Progenitor cell of endocrine pancreas (in vitro differentiated cells): ENCODE measurements at regions not wholly inside any gene's neighbourhood (a gene's known extent, or its start where the extent isn't known, plus 50 kb on each side); places are given as distances from the start of the nearest gene placed in this dataset.

Experiments used
- DNase-seq: peaks from one replicate; pipeline ENCODE4 v3.0.0; 2021; ENCODE audit warnings: low spot score; ENCODE audit not compliant: unreplicated experiment
- H3K27ac Mint-ChIP-seq: 2 replicates; pipeline ENCODE4 v1.8.0; 2021; ENCODE audit warnings: mild to moderate bottlenecking, moderate library complexity, mixed read lengths
- H3K27me3 Mint-ChIP-seq: 2 replicates; pipeline ENCODE4 v1.8.0; 2021; ENCODE audit warnings: mixed read lengths
- H3K36me3 Mint-ChIP-seq: 2 replicates; pipeline ENCODE4 v1.8.0; 2022; ENCODE audit warnings: mixed read lengths; ENCODE audit not compliant: insufficient read depth
- H3K4me1 Mint-ChIP-seq: 2 replicates; pipeline ENCODE4 v1.8.0; 2021; ENCODE audit warnings: low read depth, mixed read lengths
- H3K4me3 Mint-ChIP-seq: 2 replicates; pipeline ENCODE4 v1.8.0; 2021; ENCODE audit warnings: low read depth, mild to moderate bottlenecking, moderate library complexity, mixed read lengths
- H3K9me3 Mint-ChIP-seq: 2 replicates; pipeline ENCODE4 v1.8.0; 2021; ENCODE audit warnings: low read depth, mixed read lengths
- TF ChIP-seq, protein P1 (sequence below): fragments of 200-600 bp; sonication (generic); IDR thresholded peaks from one replicate; pipeline ENCODE4 v1.5.0; 2021; ENCODE audit warnings: antibody characterized with exemption, mild to moderate bottlenecking; ENCODE audit not compliant: unreplicated experiment

DNA sequence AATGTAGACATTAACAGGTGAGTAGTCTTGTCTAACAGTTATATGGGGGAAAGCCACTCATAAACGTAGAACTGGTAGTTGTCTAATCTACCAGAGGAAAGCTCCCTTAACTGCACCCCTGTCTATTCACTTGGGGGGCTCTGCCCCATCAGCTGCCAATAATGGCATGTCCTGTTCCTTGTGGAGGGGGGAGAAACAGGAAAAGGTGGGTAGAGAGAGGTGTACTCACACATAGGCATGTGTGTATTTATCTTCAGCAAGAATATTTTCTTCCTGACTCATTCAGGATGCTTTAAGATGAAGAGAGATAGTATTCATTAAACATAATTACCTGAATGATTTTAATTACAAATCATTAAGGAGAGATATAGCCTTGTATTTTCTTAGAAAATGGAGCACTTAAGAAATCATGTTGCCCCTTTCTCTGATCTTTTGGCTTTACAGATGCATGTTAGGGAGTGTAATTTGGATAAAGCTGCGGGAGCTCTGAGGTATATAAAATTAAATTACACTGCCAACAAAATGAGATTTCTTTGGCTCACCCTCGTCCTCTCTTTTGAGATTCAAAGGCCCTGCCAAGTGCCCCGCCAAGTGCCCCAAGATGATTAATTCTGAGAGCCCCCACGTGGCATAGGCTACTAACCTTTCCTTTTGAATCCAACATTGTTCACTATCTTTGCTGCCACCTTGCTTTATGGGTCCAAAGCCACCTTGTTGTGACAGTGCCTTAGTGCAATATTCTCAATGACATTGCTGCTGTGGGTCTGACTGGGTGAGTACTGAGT is 286.3 kb upstream of the LYPLAL1 start:
- TF ChIP-seq, protein P1, sequence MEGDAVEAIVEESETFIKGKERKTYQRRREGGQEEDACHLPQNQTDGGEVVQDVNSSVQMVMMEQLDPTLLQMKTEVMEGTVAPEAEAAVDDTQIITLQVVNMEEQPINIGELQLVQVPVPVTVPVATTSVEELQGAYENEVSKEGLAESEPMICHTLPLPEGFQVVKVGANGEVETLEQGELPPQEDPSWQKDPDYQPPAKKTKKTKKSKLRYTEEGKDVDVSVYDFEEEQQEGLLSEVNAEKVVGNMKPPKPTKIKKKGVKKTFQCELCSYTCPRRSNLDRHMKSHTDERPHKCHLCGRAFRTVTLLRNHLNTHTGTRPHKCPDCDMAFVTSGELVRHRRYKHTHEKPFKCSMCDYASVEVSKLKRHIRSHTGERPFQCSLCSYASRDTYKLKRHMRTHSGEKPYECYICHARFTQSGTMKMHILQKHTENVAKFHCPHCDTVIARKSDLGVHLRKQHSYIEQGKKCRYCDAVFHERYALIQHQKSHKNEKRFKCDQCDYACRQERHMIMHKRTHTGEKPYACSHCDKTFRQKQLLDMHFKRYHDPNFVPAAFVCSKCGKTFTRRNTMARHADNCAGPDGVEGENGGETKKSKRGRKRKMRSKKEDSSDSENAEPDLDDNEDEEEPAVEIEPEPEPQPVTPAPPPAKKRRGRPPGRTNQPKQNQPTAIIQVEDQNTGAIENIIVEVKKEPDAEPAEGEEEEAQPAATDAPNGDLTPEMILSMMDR = no peak
- no peaks in the 10 kb centered on the region for H3K27me3 Mint-ChIP-seq
- H3K27ac Mint-ChIP-seq = no peak overlapping the region
- no peak for DNase-seq
- no peaks in the 10 kb centered on the region for H3K4me1 Mint-ChIP-seq
- H3K4me3 Mint-ChIP-seq = no peak overlapping the region
- no peaks in the 10 kb centered on the region for H3K36me3 Mint-ChIP-seq
- H3K9me3 Mint-ChIP-seq = peaks cover 9% of the 10 kb centered on the region

DNA sequence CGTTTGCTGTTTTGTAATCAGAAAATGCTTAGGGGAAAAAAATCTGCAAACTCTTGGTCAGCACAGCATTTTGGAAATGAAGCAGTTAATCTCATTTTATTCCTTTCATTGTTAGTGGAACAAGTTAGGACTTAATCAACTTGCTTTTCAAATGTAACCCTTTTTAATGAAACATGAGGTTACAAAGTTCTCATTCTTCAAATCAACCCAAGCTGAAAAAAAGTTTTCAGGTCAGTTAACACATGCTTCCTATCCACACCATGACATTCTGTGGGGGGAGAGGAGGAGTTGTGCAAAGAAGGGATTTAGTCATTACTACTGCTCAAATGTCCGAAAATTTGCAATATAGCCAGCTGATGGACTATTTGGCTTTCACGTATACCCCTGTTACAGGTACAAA is 283.2 kb upstream of the LYPLAL1 start:
- H3K36me3 Mint-ChIP-seq = no peaks in the 10 kb centered on the region
- no peak overlapping the region for H3K4me3 Mint-ChIP-seq
- TF ChIP-seq, protein P1 = no peak
- H3K9me3 Mint-ChIP-seq = peaks cover 5% of the 10 kb centered on the region
- no peaks in the 10 kb centered on the region for H3K4me1 Mint-ChIP-seq
- no peak overlapping the region for H3K27ac Mint-ChIP-seq
- no peak for DNase-seq
- no peaks in the 10 kb centered on the region for H3K27me3 Mint-ChIP-seq

DNA sequence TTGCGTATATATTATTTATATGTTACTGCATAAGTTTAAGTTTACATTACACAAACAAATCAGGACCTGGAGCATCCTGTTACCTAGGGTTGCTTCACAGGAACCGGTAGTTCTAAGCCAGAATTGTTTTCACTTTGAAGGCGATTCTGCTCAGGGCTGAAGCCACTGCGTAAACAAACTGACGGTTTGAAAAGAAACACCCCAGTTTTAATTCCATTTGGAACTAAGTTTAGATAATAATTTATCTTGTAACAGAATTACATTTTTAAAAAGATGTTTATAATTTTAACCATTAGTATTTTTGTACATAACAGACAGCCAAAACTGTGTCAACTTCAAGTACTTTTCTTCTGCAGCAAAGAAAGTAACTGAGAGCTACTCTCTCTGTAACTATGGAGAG is 282.1 kb upstream of the LYPLAL1 start:
- Mint-ChIP-seq H3K4me1 (no peaks in the 10 kb centered on the region), H3K36me3 (no peaks in the 10 kb centered on the region), H3K27me3 (no peaks in the 10 kb centered on the region), H3K4me3 (no peak overlapping the region), H3K9me3 (peaks cover 5% of the 10 kb centered on the region), H3K27ac (no peak overlapping the region)
- TF ChIP-seq, protein P1 = no peak
- no peak for DNase-seq

DNA sequence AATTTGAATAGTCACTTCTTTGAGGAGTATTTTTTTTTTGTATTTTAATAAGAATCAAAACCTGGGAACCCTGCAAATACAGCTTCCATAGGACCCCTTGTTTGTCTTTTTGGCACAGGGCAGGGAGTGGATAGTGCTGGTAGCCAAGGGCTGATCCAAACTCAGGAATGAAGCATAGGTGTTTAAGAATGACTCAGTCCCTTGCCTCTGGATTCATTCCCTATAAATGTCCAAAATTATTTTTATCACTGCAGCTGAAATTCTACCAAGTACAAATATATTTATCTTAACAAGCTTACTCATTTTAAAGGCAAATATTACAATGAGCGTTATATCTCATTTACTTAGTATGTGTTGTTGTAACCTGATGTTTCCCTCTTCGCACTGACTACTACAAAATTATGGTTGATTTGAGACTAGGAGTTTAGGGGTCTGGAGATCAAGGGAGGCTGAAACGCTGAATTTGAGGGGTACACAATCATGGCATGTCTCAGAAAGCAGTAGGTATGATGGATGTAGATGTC is 278.6 kb upstream of the LYPLAL1 start:
- Mint-ChIP-seq H3K27me3 (no peaks in the 10 kb centered on the region), H3K36me3 (no peaks in the 10 kb centered on the region), H3K4me1 (no peaks in the 10 kb centered on the region), H3K4me3 (no peak overlapping the region), H3K9me3 (no peaks in the 10 kb centered on the region), H3K27ac (no peak overlapping the region)
- TF ChIP-seq, protein P1 = no peak
- no peak for DNase-seq

DNA sequence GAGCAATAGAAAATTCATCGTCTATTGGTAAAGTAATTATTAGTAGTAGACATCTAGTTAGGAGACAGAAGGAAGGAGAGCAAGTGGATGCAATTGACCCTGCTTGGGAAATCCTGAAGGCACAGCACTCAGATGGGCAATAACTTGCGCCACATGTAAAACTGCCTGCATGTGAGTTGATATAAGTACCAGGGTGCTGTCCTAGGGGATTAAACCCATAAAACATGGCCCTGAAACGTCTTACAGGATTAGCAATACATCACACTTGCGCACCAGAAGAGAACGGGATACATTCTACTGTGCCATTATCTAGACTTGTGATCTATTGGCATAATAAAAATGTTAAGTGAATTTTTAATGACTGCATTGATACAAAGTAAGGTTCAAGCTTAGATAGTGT is 277.5 kb upstream of the LYPLAL1 start:
- Mint-ChIP-seq H3K9me3 (no peaks in the 10 kb centered on the region), H3K36me3 (no peaks in the 10 kb centered on the region), H3K27me3 (no peaks in the 10 kb centered on the region), H3K27ac (no peak overlapping the region), H3K4me1 (no peaks in the 10 kb centered on the region), H3K4me3 (no peak overlapping the region)
- TF ChIP-seq, protein P1 = no peak
- no peak for DNase-seq
